Activated T-helper 1 cell treated with anti-CD3 and anti-CD28 coated beads, Interleukin-12 subunit alpha, Interleukin-12 subunit beta, Interleukin-2, Interleukin-4 antibody, amounts not matched to agents 30 ng/mL and 10 ng/mL and 1 ng/mL, durations not matched to agents 14 hours and 24 hours and 36 hours (primary cell): ENCODE measurements at regions not wholly inside any gene's neighbourhood (a gene's known extent, or its start where the extent isn't known, plus 50 kb on each side); places are given as distances from the start of the nearest gene placed in this dataset.

ENCODE experiments used
- DNase-seq: peaks from one replicate; pipeline ENCODE4 v3.0.0; 2021; ENCODE audit warnings: low spot score
- H3K27ac Mint-ChIP-seq: one replicate; pipeline ENCODE4 v1.8.0; 2021; ENCODE audit warnings: mild to moderate bottlenecking, mixed read lengths
- H3K27me3 Mint-ChIP-seq: one replicate; pipeline ENCODE4 v1.8.0; 2022; ENCODE audit warnings: mild to moderate bottlenecking, moderate library complexity, mixed read lengths; ENCODE audit not compliant: insufficient read depth
- H3K36me3 Mint-ChIP-seq: one replicate; pipeline ENCODE4 v1.8.0; 2021; ENCODE audit warnings: low read depth, mixed read lengths
- H3K4me1 Mint-ChIP-seq: one replicate; pipeline ENCODE4 v1.8.0; 2021; ENCODE audit warnings: low read depth, mixed read lengths
- H3K4me3 Mint-ChIP-seq: one replicate; pipeline ENCODE4 v1.8.0; 2021; ENCODE audit warnings: mild to moderate bottlenecking, moderate library complexity, mixed read lengths
- H3K9me3 Mint-ChIP-seq: one replicate; pipeline ENCODE4 v1.8.0; 2021; ENCODE audit warnings: mixed read lengths
- intact Hi-C: fragments of 100-400 bp; cut with micrococcal nuclease; formaldehyde crosslinking; loops from one replicate; pipeline ENCODE4 v1.15.1; 2024

GRCh38 chr14:55801121-55801520 is 221.1 kb downstream of the KTN1 start:
- H3K9me3 Mint-ChIP-seq = peaks cover 38% of the 10 kb centered on the region
- H3K4me1 Mint-ChIP-seq = peaks cover 71% of the 10 kb centered on the region
- H3K27me3 Mint-ChIP-seq = no peaks in the 10 kb centered on the region
- intact Hi-C loops = loop anchor here (10.0 kb wide), 1 partner anchor 784 kb away; no protein-coding TSS in a partner anchor
- no peak overlapping the region for H3K27ac Mint-ChIP-seq
- H3K36me3 Mint-ChIP-seq = peaks cover 32% of the 10 kb centered on the region
- DNase-seq = no peak
- H3K4me3 Mint-ChIP-seq = no peak overlapping the region

GRCh38 chr14:55802986-55803872 is 223.2 kb downstream of the KTN1 start:
- Mint-ChIP-seq H3K4me1 (peaks cover 89% of the 10 kb centered on the region), H3K9me3 (peaks cover 50% of the 10 kb centered on the region), H3K27me3 (no peaks in the 10 kb centered on the region), H3K4me3 (peak overlapping the region; percentile 60), H3K27ac (peak overlapping the region; percentile 76), H3K36me3 (peaks cover 38% of the 10 kb centered on the region)
- no peak for DNase-seq
- intact Hi-C loops = loop anchor here (1.0 to 10.0 kb wide), 4 partner anchors 40 to 782 kb away; partner anchors contain the start of gene PELI2

- Mint-ChIP-seq H3K4me3 (no peak overlapping the region), H3K27me3 (no peaks in the 10 kb centered on the region), H3K27ac (peak overlapping the region; percentile 76), H3K9me3 (peaks cover 50% of the 10 kb centered on the region), H3K4me1 (peaks cover 83% of the 10 kb centered on the region), H3K36me3 (peaks cover 39% of the 10 kb centered on the region)
- intact Hi-C loops = loop anchor here (1.0 to 10.0 kb wide), 4 partner anchors 41 to 781 kb away; partner anchors contain the start of gene PELI2
- DNase-seq = no peak
Measured at GRCh38 chr14:55803873-55804553, 224.0 kb downstream of the KTN1 start.

- Mint-ChIP-seq H3K36me3 (peaks cover 38% of the 10 kb centered on the region), H3K9me3 (peaks cover 54% of the 10 kb centered on the region), H3K4me3 (no peak overlapping the region), H3K27ac (no peak overlapping the region), H3K27me3 (no peaks in the 10 kb centered on the region), H3K4me1 (peaks cover 77% of the 10 kb centered on the region)
- DNase-seq = no peak
- intact Hi-C loops = loop anchor here (10.0 kb wide), 1 partner anchor 780 kb away; no protein-coding TSS in a partner anchor
Measured at GRCh38 chr14:55805250-55805649, 225.2 kb downstream of the KTN1 start.

- Mint-ChIP-seq H3K27me3 (no peaks in the 10 kb centered on the region), H3K9me3 (peaks cover 55% of the 10 kb centered on the region), H3K27ac (peak overlapping the region; percentile 85), H3K36me3 (peaks cover 41% of the 10 kb centered on the region), H3K4me3 (peak overlapping the region; percentile 45), H3K4me1 (peaks cover 58% of the 10 kb centered on the region)
- DNase-seq = peak; percentile 70
- intact Hi-C loops = loop anchor here (1.0 to 10.0 kb wide), 2 partner anchors 44 to 778 kb away; no protein-coding TSS in a partner anchor
Measured at GRCh38 chr14:55807053-55807880, 227.3 kb downstream of the KTN1 start.

- intact Hi-C loops = loop anchor here (1.0 to 10.0 kb wide), 2 partner anchors 45 to 777 kb away; no protein-coding TSS in a partner anchor
- Mint-ChIP-seq H3K27ac (peak overlapping the region; percentile 85), H3K4me3 (peak overlapping the region; percentile 45), H3K36me3 (peaks cover 43% of the 10 kb centered on the region), H3K9me3 (peaks cover 55% of the 10 kb centered on the region), H3K27me3 (no peaks in the 10 kb centered on the region), H3K4me1 (peaks cover 58% of the 10 kb centered on the region)
- DNase-seq = no peak
Measured at GRCh38 chr14:55807881-55808379, 227.9 kb downstream of the KTN1 start.

- intact Hi-C loops = no loop called here
- Mint-ChIP-seq H3K36me3 (peaks cover 39% of the 10 kb centered on the region), H3K4me3 (no peak overlapping the region), H3K27me3 (no peaks in the 10 kb centered on the region), H3K9me3 (peaks cover 46% of the 10 kb centered on the region), H3K4me1 (peaks cover 38% of the 10 kb centered on the region), H3K27ac (peak overlapping the region; percentile 37)
- DNase-seq = no peak
Measured at GRCh38 chr14:55813630-55814029, 233.6 kb downstream of the KTN1 start.

- Mint-ChIP-seq H3K27ac (peak overlapping the region; percentile 50), H3K36me3 (peaks cover 39% of the 10 kb centered on the region), H3K27me3 (no peaks in the 10 kb centered on the region), H3K4me1 (peaks cover 38% of the 10 kb centered on the region), H3K9me3 (peaks cover 46% of the 10 kb centered on the region), H3K4me3 (peak overlapping the region; percentile 23)
- intact Hi-C loops = no loop called here
- DNase-seq = no peak
Measured at GRCh38 chr14:55814064-55814463, 234.1 kb downstream of the KTN1 start.

GRCh38 chr14:55814873-55815272 is 234.9 kb downstream of the KTN1 start:
- Mint-ChIP-seq H3K4me1 (peaks cover 45% of the 10 kb centered on the region), H3K27ac (no peak overlapping the region), H3K36me3 (peaks cover 38% of the 10 kb centered on the region), H3K9me3 (peaks cover 41% of the 10 kb centered on the region), H3K27me3 (no peaks in the 10 kb centered on the region), H3K4me3 (no peak overlapping the region)
- no peak for DNase-seq
- intact Hi-C loops = no loop called here

- Mint-ChIP-seq H3K4me1 (peaks cover 46% of the 10 kb centered on the region), H3K27me3 (no peaks in the 10 kb centered on the region), H3K9me3 (peaks cover 27% of the 10 kb centered on the region), H3K4me3 (no peak overlapping the region), H3K36me3 (peaks cover 27% of the 10 kb centered on the region), H3K27ac (no peak overlapping the region)
- intact Hi-C loops = no loop called here
- DNase-seq = no peak
Measured at GRCh38 chr14:55816225-55816624, 236.2 kb downstream of the KTN1 start.

GRCh38 chr14:55819610-55820304 is 239.8 kb downstream of the KTN1 start:
- no peak overlapping the region for H3K4me3 Mint-ChIP-seq
- H3K4me1 Mint-ChIP-seq = peaks cover 24% of the 10 kb centered on the region
- H3K9me3 Mint-ChIP-seq = peaks cover 10% of the 10 kb centered on the region
- intact Hi-C loops = no loop called here
- H3K27me3 Mint-ChIP-seq = peaks cover 19% of the 10 kb centered on the region
- no peak for DNase-seq
- no peak overlapping the region for H3K27ac Mint-ChIP-seq
- H3K36me3 Mint-ChIP-seq = peaks cover 3% of the 10 kb centered on the region

- Mint-ChIP-seq H3K27ac (no peak overlapping the region), H3K36me3 (no peaks in the 10 kb centered on the region), H3K4me3 (no peak overlapping the region), H3K27me3 (peaks cover 28% of the 10 kb centered on the region), H3K9me3 (no peaks in the 10 kb centered on the region), H3K4me1 (peaks cover 8% of the 10 kb centered on the region)
- no peak for DNase-seq
- intact Hi-C loops = no loop called here
Measured at GRCh38 chr14:55822906-55823305, 242.9 kb downstream of the KTN1 start.
